Muscle of arm (tissue), 1 donor: ENCODE measurements at regions not wholly inside any gene's neighbourhood (a gene's known extent, or its start where the extent isn't known, plus 50 kb on each side); places are given as distances from the start of the nearest gene placed in this dataset.
"Not testable (repeated sequence)": the region's sequence is repeated elsewhere in the genome, so short reads cannot be mapped to it uniquely, and the experiment has no call there.

Source experiments
- DNase-seq: peaks from one replicate; pipeline ENCODE4 v3.0.0-alpha.2; 2013

DNA sequence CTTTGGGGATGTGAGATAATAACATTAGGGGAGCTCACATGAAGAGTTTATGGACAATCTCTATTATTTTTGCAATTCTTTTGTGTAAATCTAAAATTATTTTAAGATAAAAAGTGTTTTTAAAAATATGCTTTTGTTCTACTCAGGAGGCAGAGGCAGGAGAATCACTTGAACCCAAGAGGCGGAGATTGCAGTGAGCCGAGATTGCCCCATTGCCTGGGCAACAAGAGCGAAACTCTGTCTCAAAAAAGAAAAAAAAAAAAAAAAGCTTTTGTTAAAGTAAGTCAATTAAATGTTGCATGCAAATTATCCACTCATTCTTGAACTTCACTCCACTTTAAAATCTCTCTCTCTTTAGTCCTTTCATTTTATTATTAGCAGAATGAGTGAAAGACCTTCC is 193.3 kb upstream of the IRS2 start:
- DNase-seq, result not testable (repeated sequence)

DNA sequence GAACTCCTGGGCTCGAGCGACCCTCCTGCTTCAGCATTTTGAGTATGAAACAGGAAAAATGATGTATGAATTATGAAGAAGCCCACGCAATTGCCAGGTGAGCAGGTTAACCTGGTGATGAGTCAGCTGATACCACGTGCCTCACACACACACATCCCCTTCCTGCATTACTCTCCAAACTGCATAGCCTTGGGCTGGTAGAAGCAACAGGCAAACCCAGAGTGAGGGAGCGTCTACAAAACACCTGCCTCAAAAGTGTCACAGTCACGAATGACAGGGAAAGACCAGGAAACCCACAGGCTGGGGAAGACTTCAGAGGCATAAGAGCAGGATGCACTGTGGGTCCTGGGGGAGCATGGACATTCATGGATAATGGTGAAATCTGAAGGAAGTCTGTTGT is 192.8 kb upstream of the IRS2 start:
- no peak for DNase-seq

DNA sequence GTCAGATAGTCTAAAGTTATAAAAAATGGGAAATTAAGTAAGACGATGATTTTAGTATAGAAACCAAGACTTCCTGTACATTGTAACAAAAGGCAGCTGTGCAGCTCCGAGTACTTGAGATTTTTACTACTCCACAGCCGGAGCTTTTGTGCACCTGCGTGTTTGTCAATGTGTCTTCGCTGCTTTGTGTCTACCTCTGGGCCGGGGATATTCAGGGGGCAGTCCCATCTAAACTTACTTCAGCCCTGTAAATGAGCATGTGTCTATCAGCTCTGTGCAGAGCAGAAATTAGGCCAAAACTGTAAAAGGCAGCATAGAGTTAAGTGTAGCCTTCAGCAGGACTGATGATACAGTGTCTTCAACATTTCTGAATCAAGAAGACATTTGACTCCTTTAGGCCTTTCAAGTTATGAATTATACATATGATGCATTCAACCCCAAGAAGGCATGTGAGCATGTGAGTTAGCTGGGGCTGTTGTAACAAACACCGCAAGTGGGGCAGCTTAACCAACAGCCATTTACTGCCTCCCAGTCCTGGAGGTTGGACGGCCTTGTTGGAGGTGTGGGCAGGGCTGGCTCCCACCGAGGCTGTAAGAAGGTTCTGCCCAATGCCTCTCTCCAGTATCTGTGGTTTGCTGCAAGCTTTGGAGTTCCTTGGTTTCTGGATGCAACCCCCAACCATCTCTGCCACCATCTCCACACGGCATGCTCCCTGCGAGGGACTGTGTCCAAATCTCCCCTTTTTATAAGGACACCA is 191.0 kb upstream of the IRS2 start:
- no peak for DNase-seq

DNA sequence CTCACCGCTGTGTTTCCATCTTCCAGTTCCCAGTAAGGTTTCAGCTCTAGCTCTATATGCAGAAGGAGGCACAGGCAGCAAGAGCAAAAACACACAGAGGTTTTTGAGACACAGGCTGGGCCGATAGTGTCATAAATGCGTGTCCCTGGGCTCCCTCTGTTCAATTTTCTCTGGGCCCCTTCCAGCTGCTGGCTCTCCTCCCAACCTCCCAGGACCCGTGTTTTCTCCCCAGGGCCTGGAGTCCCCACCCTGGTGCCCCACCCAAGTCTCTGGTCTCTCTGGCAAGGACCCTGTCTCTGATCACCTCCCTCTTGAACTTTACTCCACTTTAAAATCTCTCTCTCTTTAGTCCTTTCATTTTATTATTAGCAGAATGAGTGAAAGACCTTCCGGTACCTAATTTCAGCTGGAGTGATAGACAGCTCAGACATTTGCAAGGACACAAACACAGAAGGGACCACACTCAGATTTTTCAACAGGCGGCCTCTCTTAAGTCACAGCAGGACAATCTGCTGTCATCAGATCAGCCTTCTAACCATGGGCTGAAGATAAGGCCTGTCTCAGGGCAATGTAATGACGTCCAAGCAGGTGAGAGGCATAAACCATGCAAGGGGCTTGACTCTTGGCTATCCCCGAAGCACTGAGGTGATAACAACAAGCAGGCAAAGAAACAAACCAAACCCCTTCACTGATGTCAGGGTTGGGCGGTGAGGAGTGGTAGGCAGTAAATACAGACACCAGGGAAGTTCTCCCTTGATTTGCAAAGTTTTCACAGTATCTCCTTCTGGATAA is 190.0 kb upstream of the IRS2 start:
- no peak for DNase-seq

DNA sequence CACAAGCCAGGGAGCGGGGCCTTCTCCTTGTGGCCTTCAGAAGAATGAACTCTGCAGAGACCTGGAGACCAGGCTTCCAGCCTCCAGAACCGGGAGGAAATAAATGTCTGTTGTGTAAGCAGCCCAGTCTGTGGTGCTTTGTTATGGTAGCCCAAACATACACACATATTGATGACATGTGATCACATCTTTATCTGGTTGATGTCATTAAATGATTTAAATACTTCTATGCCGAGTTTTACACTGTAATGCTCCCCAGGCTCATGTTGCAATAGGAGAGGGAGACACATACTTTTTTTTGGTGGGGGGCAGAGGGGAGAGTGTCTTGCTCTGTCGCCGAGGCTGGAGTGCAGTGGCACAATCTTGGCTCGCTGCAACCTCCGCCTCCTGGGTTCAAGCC is 188.0 kb upstream of the IRS2 start:
- DNase-seq, result no peak

DNA sequence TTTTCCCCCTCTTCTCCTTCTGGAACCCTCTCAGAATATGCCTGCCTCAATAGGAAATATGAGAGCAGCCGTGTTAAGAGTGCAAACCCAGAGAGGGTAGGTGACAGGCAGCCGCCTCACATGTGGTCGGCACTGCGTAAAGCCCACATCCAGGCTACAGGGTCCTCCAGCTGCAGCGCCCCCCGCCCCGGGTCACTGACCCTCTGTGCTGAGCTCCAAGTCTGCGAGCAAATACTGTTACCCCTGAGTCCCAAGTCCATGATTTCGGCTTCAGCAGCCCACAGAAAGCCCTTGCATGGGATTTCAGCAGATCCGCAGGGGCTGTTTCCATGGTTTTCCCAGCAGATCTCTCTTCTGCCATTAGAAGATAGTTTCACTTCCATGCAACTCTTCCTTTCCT is 186.9 kb upstream of the IRS2 start:
- no peak for DNase-seq

DNA sequence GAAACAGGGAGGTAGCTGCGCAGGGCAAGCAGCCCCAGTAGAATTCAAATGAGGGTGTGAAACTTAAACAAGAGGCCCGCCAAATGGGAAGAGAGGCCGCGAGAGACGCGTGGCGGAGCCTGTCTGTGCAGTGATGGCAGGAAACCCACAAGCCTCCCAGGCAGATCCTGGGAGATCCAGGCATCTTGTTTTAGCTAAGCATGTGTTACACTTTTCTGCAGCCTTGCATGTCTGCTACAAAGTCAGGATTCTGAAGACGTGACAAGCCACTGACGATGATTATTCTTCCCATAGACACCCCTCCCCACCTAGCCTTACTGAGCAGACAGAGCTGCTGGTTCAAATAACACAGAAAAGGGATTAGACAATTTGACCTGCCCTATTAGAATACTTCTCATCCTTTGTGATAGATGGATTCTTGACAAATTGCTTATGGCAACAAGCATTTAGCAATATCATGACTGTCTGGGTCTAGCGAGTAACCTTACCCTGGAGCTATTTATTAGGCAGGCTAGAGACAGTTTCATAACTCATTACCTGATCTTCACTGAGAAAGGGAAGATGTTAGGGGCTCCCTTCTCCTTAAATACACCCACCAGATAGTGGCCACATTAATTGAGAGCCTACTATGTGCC is 185.2 kb upstream of the IRS2 start:
- no peak for DNase-seq

DNA sequence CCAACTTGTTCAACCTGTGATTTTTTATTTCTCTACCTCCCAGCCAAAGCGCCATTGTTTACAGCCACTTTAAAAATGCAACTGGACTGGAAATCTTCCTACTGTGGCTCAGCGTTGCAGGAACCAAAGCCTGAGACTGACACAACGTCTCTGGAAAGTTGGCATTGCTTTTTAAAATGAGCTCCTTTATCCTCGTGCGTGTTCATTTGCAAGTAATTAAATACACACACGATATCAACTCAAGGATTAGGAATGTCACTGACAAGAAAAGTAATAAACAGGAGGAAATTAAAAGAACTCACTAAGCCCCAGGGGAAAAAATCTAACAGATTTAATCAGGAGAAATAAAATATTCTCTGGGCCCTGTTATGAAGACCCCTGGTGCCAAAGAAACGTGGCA is 184.6 kb upstream of the IRS2 start:
- no peak for DNase-seq

DNA sequence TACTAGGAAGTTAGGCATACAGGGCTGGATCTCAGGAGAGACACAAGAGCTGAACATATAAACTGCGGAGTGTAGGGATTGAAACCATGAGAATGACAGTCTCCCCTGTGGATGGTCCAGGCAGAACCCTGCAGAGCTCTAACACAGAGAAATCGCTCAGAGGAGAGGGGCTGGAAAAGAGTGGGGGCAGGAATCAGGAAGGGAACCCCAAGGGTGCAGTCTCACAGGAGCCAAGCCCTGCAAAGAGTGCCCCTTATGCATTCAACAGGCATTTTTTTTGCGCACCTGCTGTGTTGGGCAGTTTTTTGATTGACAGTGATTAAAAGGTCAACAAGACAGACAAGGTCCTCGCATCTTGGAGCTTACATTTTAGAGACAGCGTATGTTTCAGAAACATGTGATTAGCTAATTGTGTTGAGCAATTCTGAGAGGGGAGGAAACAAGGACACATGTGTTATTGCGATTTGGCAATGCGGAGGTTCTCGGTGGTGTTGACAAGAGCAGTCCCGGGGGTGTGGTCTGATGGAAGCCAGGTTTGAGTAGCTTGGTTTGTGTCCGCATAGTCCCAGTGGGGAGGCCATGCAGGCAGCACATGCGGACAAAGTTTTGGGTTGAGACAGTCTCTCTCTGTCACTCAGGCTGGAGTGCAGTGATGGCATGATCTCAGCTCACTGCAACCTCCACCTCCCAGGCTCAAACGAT is 182.6 kb upstream of the IRS2 start:
- peak; percentile 13 for DNase-seq

DNA sequence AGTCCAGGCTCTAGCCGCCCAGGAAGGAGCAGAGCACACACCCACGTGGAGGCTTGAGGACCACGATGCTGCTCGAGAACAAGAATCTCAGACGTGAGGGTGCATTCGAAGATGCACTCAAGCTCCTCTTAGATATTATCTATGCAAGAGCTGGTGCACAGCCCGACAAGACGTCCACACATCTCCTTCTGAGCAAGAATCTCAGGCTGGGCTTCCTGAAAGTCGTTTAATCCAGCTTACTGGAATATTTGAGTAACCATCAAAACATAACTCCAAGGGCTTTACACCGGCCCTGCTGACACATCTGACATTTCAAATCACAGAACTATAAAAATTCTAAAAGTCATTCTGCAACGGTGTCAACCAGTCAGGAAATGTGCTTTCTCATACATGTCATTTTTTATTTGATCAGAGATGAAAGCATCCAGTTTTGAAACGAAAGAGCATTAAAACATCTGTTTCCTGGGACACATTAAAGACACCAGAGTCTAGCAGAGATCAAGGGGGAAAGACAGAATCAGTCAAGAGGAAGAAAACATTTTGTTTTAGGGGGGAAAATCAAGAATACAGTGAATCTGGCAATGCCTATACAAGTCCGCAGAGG is 177.7 kb upstream of the IRS2 start:
- no peak for DNase-seq

DNA sequence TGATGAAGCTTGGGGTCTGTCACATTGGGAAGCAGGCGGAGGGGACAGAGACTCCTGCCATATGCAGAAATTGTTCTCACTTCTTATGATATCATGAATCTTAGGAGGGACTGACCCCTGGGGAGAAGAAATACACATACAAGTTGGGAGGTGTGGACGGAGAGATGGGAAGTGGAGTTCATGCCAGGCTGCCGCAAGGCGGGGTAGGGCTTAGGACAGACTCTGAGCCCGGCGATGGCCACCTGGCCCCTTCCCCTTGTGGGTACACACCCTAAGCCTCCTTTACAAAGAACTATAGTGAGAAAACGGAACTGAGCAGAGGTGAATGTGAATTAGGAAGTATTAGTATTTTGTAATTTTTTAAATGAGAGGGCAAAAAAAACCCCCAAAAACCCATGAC is 177.0 kb upstream of the IRS2 start:
- no peak for DNase-seq

DNA sequence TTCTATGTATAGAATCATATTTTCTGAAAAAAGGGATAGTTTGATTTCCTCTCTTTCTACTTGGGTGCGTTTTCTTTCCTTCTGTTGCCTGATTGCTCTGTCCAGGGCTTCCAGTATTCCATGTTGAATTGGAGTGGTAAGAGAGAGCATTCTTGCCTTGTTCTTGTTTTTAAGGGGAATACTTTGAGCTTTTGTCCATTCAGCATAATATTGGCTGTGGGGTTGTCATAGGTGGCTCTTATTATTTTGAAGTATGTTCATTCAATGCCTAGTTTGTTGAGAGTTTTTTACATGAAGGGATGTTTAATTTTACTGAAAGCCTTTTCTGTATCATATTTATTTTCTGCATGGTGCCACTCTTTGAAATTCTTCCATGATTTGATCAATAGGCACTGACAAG is 173.5 kb upstream of the IRS2 start:
- DNase-seq, result no peak

DNA sequence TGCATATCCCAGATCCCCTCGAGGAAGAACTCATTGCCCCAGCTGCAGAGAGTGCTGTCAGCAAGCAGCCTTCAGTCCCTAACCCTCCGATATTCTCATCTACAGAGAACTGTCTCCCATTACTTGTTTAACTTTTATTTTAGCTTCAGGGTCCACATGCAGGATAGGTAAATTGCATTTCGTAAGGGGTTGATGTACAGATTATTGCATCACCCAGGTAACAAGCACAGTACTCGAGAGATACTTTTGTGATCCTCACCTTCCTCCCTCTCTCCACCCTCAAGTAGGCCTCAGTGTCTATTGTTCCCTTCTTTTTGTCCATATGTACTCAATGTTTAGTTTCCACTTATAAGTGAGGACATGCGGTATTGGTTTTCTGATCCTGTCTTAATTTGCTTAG is 171.5 kb upstream of the IRS2 start:
- no peak for DNase-seq

DNA sequence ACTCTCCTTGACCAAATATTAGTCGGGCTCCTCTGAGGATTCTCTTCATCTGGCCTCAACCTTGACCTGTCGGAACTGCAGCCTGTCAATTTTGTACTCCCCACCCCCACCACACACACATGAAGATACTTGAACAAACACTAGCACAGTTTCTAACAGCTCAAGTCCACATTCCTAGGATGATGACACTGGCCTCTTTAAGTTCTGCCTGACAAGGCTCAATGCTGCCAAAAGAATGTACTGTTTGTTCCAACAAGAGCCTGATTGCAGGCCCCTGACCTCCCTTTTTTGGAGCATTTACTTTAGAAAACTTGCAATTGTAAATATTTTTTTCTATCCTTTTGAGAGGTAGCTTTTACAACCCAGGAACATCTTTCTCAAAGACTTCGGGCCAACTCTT is 169.2 kb upstream of the IRS2 start:
- peak; percentile 33 for DNase-seq

DNA sequence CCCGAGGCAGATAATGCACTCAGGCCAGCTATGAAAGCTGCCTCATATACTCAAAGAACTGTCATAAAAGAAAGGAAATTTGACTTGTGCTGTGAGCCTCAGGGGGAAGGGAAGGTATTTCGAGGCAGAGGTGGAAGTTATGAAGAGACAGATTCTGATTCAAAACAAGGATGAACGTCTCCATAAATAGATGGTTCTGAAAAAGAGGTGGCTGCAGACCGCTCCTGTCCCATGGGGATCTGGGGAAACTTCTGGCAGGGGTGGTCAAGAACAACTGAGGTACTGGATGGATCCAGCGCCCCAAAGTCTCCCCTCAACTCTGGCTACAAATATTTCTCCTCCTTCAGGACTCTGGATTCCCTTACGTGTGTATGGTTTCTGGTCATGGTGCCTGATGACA is 168.1 kb upstream of the IRS2 start:
- no peak for DNase-seq

DNA sequence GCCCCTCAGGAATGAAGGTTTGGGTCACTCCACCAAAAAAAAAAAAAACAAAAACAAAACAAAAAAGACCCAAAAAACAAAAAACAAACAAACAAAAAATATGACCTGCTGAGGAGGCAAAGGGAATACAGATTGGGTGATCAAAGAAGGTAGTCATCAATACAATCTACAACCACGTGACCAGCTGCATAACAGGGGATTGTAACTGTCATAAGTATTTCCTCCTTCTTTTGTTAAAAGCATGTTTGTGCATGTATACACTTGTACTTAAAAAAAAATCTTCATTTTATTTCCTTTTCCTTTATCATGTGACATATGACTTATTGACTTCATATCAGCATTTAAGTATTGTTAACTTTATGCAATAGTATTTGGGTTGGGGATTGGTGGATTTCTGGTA is 165.1 kb upstream of the IRS2 start:
- no peak for DNase-seq

DNA sequence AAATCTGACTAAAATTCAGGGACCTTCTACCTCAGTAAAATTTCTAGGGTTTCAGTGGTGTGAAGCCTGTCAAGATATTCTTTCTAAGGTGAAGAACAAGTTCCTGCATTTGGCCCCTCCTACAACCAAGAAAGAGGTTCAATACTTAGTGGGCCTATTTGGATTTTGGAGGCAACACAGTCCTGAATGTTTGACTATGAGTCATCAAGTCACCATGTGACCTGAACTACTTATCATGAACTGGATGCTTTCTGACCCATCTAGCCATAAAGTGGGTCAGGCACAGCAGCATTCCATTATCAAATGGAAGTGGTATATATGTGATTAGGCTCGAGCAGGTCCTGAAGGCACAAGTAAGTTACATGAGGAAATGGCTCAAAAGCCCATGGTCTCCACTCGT is 163.0 kb upstream of the IRS2 start:
- no peak for DNase-seq

DNA sequence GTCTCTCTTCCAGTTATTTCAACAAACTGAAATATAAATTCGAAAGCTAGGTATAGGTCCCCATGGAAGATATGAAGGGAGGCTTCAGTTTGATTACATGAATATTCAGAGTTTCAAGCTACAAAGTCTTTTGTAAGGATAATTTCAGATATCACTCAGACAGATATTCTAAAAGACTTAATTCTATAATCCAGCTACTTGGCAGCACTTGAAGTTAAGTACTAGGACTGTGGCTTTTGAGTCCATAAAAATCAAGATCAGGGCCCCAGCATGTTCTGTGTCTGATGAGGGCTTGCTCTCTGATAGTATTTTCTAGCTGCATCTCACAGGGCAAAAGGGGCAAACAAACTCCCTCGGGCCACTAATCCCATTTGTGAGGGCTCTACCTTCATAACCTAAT is 160.6 kb upstream of the IRS2 start:
- DNase-seq, result no peak

DNA sequence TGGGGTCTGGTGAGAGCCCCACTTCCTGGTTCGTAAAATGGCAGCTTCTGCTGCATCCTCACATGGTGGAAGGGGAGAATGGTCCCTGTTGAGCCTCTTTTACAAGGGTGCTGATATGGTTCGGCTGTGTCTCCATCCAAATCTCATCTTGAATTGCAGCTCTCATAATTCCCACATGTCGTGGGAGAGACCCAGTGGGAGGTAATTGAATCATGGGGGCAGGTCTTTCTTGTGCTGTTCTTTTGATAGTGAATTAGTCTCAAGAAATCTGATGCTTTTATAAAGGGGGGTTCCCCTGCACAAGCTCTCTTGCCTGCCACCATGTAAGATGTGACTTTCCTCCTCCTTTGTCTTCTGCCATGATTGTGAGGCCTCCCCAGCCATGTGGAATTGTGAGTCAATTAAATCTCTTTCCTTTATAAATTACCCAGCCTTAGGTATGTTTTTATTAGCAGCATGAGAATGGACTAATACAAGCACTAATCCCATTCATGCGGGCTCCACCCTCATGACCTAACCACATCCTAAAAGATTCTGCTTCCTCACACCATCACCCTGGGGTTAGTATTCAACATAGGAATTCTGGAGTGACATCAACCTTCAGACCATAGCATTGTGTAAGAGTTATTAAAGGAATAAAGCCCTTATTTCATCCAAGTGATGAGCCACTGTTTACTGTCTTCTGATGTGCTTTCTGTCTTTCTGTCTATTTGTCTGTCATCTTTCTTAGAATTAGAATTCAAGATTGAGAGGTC is 159.0 kb upstream of the IRS2 start:
- no peak for DNase-seq

DNA sequence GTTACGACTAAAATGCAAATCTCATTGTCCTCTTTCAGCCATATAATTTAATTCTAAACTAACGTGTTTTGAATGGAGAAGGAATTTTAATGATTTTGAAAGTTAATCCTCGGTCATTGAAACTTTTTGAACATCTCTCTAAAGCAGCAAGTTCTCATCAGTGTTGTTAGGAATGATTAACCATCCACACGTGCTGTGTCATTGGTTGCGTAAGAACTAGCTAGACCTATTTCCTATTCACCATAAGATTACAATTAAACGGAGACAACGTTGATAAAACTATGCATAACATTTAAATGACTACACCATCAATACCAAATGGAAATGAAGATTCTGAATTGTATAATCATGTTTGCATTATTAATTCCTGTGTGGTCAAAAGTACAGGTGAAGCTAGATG is 155.6 kb upstream of the IRS2 start:
- DNase-seq, result no peak

DNA sequence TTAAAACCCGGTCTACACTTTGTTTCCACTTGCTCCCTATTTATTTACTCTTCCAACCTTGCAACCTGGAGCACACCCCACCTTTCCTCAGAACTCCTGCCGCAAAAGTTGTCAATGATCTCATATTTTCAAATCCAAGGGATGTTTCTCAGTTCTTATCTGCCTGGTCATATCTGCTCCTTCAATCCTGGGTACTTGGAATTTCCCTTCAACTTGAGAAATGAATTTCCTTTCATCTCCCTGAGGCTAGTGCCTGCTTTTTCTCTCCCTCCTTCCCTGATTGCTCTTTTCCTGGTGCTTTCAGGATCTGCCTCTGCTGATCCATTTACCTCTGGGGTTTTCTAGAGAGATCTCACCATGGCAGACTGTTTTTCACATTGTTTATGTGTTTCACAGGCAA is 154.8 kb upstream of the IRS2 start:
- DNase-seq, result no peak
